HG02870 (cell line): ENCODE measurements at regions not wholly inside any gene's neighbourhood (a gene's known extent, or its start where the extent isn't known, plus 50 kb on each side); places are given as distances from the start of the nearest gene placed in this dataset.
"Not testable (repeated sequence)": the region's sequence is repeated elsewhere in the genome, so short reads cannot be mapped to it uniquely, and the experiment has no call there.

Experiments used
- ATAC-seq: cut with Tn5 transposase; IDR thresholded peaks from one replicate; pipeline ENCODE4 v1.9.1; 2021; ENCODE audit warnings: mild to moderate bottlenecking, moderate library complexity; ENCODE audit not compliant: unreplicated experiment

DNA sequence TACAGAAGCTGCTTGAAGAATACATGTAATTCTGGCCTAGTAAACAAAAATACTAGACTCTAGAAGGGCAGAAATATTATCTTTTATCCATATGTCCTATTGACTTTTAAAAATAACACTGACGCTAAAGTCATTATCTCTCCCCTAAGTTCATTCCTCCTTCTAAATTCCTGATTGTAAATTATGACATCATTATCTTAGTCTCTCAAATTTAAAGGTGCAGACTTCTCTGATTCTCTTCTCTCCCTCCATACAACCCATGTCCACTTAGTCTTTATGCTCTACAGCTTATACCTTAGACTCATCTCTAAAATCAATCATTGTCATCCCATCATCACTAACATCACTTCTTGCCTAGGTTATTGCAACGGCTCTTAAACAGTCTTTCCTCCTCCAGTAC lies 327.9 kb upstream of the GRIA3 start:
- no peak for ATAC-seq

DNA sequence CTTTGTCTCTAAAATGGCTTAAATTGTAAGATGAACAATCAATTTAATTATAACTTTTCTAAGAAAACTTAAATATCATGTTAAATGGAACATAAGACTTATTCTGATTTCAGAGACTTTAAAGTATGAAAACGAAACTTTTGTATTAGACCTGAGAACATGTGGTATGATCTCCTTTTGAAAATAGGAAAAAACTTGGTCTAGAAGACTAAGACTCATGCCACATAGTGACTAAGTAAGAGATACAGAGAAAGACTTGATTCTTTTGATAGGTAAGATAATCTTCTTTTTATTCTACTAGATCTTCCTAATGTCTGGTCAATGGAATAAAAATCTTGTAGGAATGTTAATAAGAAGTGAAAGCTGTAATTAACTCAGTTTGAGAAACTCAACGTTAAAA lies 326.3 kb upstream of the GRIA3 start:
- ATAC-seq = no peak

DNA sequence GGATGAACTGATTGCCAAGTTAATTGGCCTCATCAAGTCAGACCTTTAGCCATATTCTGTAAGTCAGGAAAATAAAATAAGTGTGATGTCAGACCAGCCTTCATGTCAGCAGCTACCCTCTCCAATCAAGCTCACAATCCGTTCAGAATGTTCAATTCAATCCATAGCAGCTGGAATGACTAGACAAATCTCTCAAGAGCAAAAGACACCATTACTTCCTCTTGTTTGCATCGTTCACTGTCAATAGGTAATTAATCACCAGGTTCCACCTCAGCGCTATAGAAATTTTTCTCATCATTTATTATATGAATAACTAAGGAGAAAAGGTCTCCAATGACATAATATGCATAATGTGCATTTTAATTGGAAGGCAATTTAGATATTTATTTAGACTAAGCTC lies 321.0 kb upstream of the GRIA3 start:
- no peak for ATAC-seq

DNA sequence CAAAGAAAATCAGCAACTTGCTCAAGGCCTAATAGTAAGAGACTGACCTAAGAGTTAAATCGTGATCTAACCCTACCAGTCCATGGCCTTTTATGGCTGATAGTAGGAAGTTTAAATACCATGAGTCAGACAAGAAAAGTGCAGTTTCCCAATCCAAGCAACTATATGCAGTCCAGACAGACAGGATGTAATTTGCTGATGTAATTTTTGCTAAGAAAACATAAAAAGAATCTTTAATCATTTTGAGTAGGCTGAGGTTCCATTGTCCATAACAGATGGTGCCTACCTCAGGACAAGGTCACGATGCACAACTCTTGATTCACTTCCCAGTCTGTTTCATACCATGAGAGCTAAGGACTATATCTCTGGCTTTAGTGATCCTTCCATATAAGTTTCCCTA lies 317.5 kb upstream of the GRIA3 start:
- ATAC-seq = no peak

DNA sequence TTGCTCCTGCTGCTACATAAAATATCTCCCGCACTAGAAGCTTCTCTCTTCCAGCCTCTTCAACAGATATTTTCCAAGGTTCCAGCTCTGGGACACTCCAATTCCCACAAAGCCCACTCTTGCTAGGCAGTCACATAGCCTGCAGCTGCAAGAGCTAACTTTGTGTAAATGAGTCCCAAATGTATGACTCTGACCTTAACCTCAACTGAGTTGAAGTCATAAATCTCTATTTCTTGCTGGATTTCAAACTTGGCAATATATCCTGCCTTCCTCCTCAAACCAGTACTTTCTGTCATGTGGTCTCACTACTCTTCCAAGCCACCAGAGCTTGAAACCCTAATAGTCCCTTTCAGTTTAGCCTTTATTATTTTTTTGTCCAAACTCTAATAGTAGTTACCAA lies 315.4 kb upstream of the GRIA3 start:
- ATAC-seq = no peak

DNA sequence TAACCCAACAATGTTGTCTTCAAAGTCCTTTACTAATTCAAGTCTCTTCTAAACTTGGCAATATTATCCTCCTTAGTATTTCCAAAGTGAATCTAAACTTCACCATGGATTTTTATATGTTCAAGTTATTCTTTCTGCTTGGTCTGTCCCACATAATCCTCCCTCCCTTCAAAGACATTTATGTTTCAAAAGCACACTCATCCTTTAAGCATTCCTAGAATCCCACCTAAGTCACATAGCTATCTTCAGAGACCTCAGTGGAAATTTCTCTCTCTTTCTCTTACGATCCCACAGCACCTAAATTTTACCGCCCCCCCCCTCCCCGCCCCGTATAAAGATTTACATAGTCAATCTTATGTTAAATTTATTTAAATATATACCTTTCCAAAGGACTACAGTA lies 314.9 kb upstream of the GRIA3 start:
- no peak for ATAC-seq

DNA sequence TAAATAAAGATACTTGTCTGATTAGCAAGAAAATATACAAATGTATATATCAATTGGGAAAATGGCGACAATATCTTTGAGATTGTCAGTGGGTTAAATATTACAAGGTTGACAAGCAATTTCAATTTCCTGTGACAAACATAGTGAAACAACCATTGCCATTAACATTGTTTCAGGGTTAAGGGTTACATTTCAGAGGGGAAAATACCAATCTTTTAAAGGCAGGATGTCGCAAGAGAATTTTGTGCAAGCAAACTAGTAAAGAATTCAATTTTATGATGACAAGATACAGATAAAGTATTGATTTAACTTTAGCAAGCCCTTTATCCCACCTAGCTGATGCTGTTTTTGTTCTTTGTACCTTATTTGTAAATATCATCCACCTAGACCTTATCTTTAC lies 305.8 kb upstream of the GRIA3 start:
- ATAC-seq = no peak

DNA sequence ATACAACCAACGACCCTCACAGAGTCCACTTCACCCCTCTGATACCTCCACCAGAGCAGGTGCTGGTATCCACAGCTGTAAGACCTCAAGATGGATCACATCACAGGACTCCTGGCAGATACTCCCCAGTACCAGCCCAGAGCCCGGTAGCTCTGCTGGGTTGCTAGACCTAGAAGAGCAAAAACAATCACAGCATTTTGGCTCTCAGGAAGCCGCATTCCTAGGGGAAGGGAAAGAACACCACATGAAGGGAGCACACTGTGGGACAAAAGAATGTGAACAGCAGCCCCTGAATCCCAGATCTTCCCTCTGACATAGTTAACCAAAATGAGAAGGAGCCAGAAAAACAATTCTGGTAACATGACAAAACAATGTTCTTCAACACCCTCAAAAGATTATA lies 303.1 kb upstream of the GRIA3 start:
- no peak for ATAC-seq

DNA sequence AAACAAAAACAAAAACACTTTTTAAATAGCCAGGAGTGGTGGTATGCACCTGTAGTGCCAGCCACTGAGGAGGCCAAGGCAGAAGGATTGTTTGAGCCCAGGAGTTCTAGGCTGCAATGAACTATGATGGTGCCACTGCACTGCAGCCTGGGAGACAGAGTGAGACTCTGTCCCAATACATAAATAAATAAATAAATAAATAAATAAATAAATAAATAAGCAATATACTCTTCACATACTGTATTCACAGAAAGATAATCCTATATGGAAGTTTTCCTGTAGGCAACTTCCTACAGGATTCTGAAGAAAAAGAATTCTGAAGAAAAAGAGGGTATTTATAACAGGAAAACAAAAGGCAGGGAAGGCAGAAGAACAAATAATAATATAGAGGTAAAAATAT lies 293.3 kb upstream of the GRIA3 start:
- no peak for ATAC-seq

DNA sequence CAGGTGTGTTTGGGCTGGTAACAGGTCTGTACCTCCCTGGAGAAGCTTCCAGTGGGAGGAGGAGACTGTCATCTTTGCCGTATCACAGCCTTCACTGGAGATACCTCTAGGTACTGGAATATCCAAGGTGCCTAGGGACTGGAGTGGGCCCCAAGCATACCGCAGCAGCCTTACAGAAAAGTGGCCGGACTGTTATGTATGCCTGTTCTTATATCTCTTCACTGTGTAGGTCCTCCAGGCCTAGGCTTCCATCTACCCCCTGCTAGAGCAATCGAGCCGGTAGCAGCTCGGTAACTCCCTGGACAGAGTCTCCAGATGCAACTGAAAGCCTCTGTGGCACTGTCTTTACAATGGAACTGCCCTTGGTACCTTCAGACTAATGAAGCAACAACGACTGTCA lies 277.4 kb upstream of the GRIA3 start:
- ATAC-seq = no peak

DNA sequence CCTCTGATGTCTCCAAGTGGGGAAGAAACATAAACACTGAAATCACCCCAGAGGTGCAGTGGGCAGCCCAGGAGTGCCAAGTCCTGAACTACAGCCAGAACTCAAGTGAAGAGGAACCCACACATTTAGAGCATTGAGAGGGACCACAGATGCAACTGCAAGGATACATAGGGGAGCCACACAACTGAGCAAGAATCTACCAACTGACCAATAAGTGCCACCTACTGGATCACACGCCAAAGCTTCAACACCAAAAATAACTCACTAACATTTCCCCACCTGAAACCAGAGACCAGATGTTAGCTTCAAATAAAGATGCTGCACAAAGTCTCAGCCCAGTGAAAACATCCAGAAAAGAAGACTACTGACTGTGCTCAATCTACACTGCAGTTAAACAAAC lies 276.7 kb upstream of the GRIA3 start:
- no peak for ATAC-seq

DNA sequence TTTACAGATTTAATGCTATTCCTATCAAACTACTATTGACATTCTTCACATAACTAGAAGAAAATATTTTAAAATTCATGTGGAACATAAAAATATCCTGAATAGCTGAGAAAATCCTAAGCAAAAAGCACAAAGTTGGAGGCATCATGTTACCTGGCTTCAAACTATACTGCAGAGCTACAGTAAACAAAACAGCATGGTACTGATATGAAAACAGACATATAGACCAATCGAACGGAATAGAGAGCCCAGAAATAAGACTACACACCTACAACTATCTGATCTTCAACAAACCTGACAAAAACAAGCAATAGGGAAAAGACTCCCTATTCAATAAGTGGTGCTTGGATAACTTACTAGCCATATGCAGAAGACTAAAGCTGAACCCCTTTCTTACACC lies 273.4 kb upstream of the GRIA3 start:
- no peak for ATAC-seq

DNA sequence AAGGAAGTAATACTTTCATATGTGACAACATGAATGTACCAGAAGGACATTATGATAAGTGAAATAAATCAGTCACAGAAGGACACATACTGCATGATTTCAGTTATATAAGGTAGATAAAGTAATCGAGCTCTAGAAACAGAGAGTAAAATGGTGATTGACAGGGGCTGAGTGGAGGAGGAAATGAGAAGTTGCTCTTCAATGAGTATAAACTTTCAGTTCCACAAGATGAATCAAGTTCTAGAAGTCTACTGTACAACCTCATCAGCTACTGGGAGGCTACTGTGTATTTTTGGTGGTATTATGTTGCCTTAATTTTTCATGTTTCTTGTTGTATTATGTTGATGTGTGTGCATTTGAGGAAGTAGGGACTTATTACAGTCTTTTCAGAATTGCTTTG lies 270.9 kb upstream of the GRIA3 start:
- no peak for ATAC-seq

DNA sequence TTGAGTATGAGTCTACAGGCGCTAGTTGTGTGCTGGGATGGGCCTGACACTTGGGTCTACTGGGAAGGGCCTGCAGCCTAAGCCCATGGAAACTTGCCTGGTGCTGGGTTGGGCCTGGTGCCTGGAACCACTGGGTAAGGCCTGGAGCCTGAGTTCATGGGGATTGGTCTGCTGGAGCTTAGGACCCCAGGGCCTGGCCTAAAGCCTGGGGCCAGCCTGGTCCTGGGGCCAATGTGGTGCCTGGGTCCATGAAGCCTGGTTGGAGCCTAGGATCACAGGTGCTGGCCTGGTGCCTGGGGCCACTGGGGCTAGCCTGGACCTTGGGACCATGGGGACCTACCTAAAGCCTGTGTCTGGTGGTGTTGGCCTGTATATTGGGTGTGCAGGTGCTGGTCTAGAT lies 270.3 kb upstream of the GRIA3 start:
- no peak for ATAC-seq

DNA sequence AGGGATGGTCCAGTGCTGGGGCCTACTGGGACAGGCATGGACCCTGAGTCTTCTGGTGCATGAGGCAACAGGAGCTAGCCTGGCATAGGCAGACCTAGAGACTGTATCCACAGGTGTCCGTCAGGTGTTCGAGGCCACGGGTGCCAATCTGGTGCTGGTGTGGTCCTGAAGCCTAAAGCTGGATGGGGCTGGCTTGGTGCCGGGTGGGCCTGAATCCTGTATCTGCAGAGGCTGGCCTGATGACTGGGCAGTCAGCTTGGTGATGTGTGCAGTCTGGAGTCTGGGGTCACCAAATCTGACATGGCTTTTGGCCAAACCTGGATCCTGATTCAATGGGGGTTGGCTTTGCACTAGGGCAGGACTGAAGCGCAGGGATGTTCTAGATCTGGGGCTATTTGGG lies 269.8 kb upstream of the GRIA3 start:
- no peak for ATAC-seq

DNA sequence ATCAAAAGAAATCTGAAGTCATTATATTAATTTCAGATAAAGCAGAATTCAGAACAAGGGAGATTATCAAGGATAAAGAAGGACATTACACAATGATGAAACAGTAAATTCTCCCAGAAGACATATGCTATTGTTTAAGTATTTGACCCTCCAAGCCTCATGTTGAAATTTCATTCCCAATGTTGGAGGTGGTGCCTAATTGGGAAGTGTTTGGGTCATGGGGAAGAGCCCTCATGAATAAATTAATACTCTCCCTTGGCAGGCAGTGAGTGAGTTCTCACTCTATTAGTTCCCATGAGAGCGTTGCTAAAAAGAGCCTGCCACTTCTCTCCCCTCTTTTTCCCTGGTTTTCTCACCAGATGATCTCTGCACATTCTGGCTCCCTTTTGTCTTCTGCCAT lies 249.9 kb upstream of the GRIA3 start:
- ATAC-seq = no peak

DNA sequence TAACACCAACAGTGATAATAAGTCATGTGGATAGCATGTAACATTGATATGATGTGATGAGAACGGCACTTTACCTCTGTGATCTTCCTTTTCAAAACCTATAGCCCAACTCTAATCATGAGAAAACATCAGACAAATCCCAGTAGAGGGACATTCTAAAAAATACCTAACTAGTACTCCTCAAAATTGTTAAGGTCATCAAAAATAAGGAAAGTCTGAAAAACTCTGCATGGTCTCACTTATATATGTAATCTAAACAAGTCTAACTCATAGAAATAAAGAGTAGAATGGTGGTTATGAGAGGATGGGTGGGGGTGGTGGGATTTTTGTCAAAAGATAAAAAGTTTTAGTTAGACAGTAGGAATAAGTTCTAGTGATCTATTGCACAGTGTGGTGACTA lies 243.9 kb upstream of the GRIA3 start:
- no peak for ATAC-seq

DNA sequence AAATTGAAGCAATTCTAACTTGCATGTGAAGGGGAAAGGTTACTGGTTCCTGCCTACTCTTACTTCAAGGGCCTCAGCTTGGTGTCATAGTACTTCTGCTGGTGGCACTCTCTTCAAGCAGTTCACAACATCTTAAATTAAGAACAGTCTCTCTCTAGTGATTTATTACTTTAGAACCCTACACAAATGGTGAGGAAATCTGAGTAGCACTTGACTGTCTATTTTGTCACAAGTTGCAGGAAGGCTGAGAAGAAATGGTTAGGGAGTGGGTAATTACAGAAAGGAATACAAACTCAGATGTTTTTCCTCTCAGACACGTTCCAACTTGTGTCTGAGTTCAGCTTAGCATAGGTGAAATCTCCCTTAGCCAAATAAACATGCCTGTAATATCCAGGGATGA lies 242.3 kb upstream of the GRIA3 start:
- no peak for ATAC-seq

DNA sequence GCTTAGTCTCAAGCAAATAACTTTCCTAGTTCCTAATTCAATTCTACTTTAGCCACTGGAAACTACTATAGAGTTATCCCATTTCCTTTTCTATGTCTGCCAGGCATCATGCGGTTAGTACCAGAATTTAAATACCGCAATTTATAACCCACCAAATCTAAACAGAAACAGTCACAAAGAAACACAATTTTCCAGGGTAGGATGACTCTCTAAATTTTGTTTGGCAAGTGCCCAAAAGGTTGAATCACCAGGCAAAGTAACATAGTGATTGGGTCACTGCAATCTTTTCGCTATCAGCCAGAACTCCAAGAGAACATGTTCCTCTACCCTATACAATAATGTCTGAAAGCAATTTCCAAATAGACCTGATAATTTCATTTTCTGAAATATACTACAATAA lies 240.2 kb upstream of the GRIA3 start:
- ATAC-seq = no peak

DNA sequence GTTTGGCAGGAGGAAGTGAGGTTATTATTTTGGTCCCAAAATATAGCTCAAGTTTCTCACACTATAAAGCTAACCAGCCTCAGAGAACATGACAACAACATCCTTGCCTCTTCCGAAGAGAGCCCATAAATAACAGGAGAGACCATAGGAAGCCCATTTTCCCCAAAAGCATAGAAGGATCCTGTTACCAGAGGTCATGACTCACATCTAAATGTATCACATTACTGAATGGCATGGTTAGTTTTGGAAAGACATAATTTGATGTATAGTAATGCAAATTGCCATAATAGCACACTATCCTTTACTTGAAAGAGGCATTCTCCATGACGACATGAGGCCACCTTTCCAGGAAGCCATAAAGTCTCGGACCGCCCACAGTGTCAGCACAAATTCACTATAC lies 238.8 kb upstream of the GRIA3 start:
- ATAC-seq = no peak

DNA sequence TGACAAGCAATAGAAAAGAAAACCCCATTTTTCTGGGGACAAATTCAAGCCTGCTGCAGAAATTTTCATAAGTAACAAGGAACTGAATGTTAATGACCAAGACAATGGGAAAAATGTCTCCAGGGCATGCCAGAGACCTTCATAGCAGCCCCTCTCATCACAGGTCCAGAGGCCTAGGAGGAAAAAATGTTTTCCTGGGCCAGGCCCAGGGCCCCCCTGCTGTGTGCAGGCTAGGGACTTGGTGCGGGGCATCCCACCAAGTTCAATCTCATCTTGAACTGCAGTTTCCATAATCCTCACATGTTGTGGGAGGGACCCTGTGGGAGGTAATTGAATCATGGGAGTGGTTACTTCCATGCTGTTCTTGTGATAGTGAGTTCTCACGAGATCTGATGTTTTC lies 211.5 kb upstream of the GRIA3 start:
- ATAC-seq = no peak

DNA sequence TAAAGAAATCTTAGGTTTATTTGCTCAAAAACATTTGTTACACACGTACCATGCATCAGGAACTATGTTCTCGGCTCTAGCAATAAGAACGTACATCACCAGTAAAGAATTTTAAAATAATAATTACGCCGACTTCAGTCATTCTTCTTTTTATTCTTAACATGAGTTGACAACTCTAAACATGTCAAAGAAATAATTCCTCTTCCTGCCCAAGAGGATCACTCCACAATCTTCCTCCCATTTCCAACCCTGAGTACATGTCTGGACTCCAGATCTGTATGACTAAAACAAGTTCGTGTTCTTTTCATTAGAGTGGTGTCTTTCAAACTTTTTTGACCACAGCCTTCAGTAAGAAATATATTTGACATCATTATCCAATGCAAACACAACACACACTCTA lies 201.6 kb upstream of the GRIA3 start:
- ATAC-seq = no peak

DNA sequence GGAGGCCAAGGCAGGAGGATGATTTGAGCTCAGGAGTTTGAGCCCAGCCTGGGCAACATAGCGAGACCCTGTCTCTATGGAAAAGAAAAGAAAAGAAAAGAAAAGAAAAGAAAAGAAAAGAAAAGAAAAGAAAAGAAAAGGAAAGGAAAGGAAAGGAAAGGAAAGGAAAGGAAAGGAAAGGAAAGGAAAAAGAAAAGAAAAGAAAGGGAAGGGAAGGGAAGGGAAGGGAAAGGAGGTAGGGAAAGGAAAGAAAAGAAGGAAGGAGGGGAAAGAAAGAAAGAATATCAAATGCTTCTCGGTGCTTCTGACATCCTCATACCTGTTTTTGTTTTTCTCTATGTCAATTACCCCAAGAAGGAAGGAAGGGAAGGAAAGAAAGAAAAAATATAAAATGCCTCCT lies 181.2 kb upstream of the GRIA3 start:
- not testable (repeated sequence) for ATAC-seq

DNA sequence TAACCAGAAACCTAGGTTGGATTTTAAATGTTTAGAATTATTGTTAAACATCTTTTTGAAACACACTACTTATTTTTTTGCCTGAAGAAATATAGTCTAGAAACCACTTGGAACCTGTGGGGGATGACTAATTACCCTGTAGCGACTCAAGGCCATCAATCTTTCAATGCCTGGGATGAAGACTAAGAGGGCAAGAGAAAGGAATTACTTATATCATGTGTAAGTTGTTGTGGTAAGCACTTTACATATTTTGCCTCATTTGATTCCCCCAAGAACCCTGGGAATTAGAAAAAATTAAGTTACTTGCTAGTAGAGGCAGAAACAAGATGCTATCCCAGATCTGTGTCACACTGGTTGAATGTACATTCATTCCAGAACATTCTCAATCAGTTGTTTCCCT lies 170.9 kb upstream of the GRIA3 start:
- ATAC-seq = no peak
